A549 (cell line): ENCODE measurements at regions not wholly inside any gene's neighbourhood (a gene's known extent, or its start where the extent isn't known, plus 50 kb on each side); places are given as distances from the start of the nearest gene placed in this dataset.
"Not testable (repeated sequence)": the region's sequence is repeated elsewhere in the genome, so short reads cannot be mapped to it uniquely, and the experiment has no call there.

ENCODE experiments used
- ATAC-seq, 2 experiments: fragments of 200-7000 bp in 1 of 2; fragments of >200 bp in 1 of 2; cut with Nextera tagmentation in 1 of 2; cut with Tn5 transposase in 1 of 2; 3 replicates each; pipeline versions ENCODE4 v1.8.0 to v1.9.1; 2018 to 2020; ENCODE audit warnings: mild to moderate bottlenecking in 1 of 2, moderate library complexity in 1 of 2
- CTCF ChIA-PET: fragments of 300-600 bp; sonication (Branson Sonifier 250); formaldehyde crosslinking; extraction: SDS; loops from one replicate; lab custom pipeline; 2021; ENCODE audit warnings: antibody characterized with exemption, inconsistent platforms; lab: Yijun Ruan, JAX
- POLR2A ChIA-PET: fragments of 350-600 bp; formaldehyde crosslinking; extraction: SDS; loops from one replicate; lab custom pipeline; 2021; ENCODE audit warnings: antibody characterized with exemption, inconsistent platforms; lab: Yijun Ruan, JAX
- DNase-seq, 2 experiments: peaks; one replicate each; pipeline versions ENCODE4 v3.0.0 to v3.0.0-alpha.2; 2011 to 2016; ENCODE audit warnings: low read depth in 1 of 2, low spot score in 1 of 2
- FAIRE-seq: peaks from 2 replicates; lab custom pipeline; 2011; peaks lifted over from hg19 to GRCh38; lab: Jason Lieb, UNC
- H3K27ac ChIP-seq, 2 experiments: fragments of >200 bp; sonication (Bioruptor Twin); formaldehyde crosslinking; 3 replicates each; pipeline ENCODE4 v1.5.1; 2016 to 2017
- H3K4me1 ChIP-seq: fragments of >200 bp; sonication (Bioruptor Twin); formaldehyde crosslinking; 3 replicates; pipeline ENCODE4 v1.6.1; 2016
- H3K4me2 ChIP-seq: fragments of >200 bp; sonication (Bioruptor Twin); formaldehyde crosslinking; 3 replicates; pipeline ENCODE4 v1.6.1; 2016
- H3K4me3 ChIP-seq: fragments of >200 bp; sonication (Bioruptor Twin); formaldehyde crosslinking; 3 replicates; pipeline ENCODE4 v1.5.1; 2016
- H3K9me3 ChIP-seq: fragments of >200 bp; sonication (Bioruptor Twin); formaldehyde crosslinking; 3 replicates; pipeline ENCODE4 v1.6.1; 2016
- ATOH8 ChIP-seq: fragments of 250-450 bp; sonication (Bioruptor Pico); IDR thresholded peaks from 2 replicates; pipeline ENCODE4 v1.5.0; 2020; ENCODE audit warnings: low read depth, mild to moderate bottlenecking, moderate library complexity
- CEBPB ChIP-seq, 2 experiments: fragments of >200 bp in 1 of 2; sonication (Bioruptor Twin) in 1 of 2; formaldehyde crosslinking in 1 of 2; IDR thresholded peaks; 2 replicates each; pipeline ENCODE4 v1.6.1; 2012 to 2016
- ELK1 ChIP-seq: fragments of 150-350 bp; IDR thresholded peaks from 2 replicates; pipeline ENCODE4 v1.6.1; 2014; ENCODE audit warnings: low read depth, mild to moderate bottlenecking, low read length
- FOSB ChIP-seq: fragments of 250-450 bp; sonication (Bioruptor Pico); IDR thresholded peaks from 2 replicates; pipeline ENCODE4 v1.5.0; 2020; ENCODE audit warnings: mild to moderate bottlenecking, moderate library complexity
- HEYL ChIP-seq: fragments of 250-450 bp; sonication (Bioruptor Pico); IDR thresholded peaks from 2 replicates; pipeline ENCODE4 v1.8.0; 2021; ENCODE audit warnings: mild to moderate bottlenecking, moderate library complexity
- HOXA7 ChIP-seq: fragments of 250-450 bp; sonication (Bioruptor Pico); IDR thresholded peaks from 2 replicates; pipeline ENCODE4 v1.5.0; 2020; ENCODE audit warnings: mild to moderate bottlenecking, moderate library complexity
- NPAS2 ChIP-seq: fragments of 250-450 bp; sonication (Bioruptor Pico); IDR thresholded peaks from 2 replicates; pipeline ENCODE4 v1.8.0; 2022; ENCODE audit warnings: mild to moderate bottlenecking, moderate library complexity, borderline replicate concordance
- NR3C1 ChIP-seq: fragments of >200 bp; sonication (Bioruptor Twin); formaldehyde crosslinking; IDR thresholded peaks from 3 replicates; pipeline ENCODE4 v1.6.1; 2017
- PBX3 ChIP-seq: IDR thresholded peaks from 2 replicates; pipeline ENCODE4 v1.6.1; 2012
- PHF8 ChIP-seq: fragments of 200-600 bp; sonication (generic); IDR thresholded peaks from 2 replicates; pipeline ENCODE4 v1.6.1; 2016; ENCODE audit warnings: low read depth, mild to moderate bottlenecking, antibody characterized with exemption, moderate library complexity, borderline replicate concordance
- RARB ChIP-seq: fragments of 250-450 bp; sonication (Bioruptor Pico); IDR thresholded peaks from 2 replicates; pipeline ENCODE4 v1.8.0; 2021; ENCODE audit warnings: mild to moderate bottlenecking, moderate library complexity
- REST ChIP-seq: fragments of 200-600 bp; sonication (generic); IDR thresholded peaks from 2 replicates; pipeline ENCODE4 v1.6.1; 2016; ENCODE audit warnings: antibody characterized with exemption, mild to moderate bottlenecking, moderate library complexity
- RFX5 ChIP-seq: fragments of 450-650 bp; IDR thresholded peaks from 2 replicates; pipeline ENCODE4 v1.7.1; 2014; ENCODE audit warnings: antibody characterized with exemption, mild to moderate bottlenecking, moderate library complexity
- USF2 ChIP-seq: fragments of 450-650 bp; IDR thresholded peaks from 2 replicates; pipeline ENCODE4 v1.6.1; 2014; ENCODE audit warnings: antibody characterized with exemption
- ZFP36 ChIP-seq: fragments of 450-650 bp; IDR thresholded peaks from 2 replicates; pipeline ENCODE4 v1.6.1; 2014; ENCODE audit warnings: borderline replicate concordance; ENCODE audit not compliant: partially characterized antibody
- WGBS: methylation state at CpG from one replicate; pipeline ENCODE4 v1.1.6; 2017; ENCODE audit errors: missing lambda C conversion rate; 5-methylcytosine and 5-hydroxymethylcytosine counted together

- 60% methylated on average over 2 of the region's 2 CpGs for WGBS
- no peak overlapping the region for H3K4me3 ChIP-seq
- ATAC-seq (no peak), FAIRE-seq (no peak), DNase-seq (no peak)
- ChIA-PET CTCF (no interaction called here), POLR2A (no interaction called here)
- peak overlapping the region in 1 of 2 experiments; percentile 53; a peak in 3 of 6 replicates for H3K27ac ChIP-seq
- H3K9me3 ChIP-seq = no peaks in the 10 kb centered on the region
- peaks cover 16% of the 10 kb centered on the region; the same call in 1 of the 3 replicates for H3K4me1 ChIP-seq
- TF ChIP-seq ATOH8 = no peak
- TF ChIP-seq NR3C1 = no peak
- no peak for TF ChIP-seq FOSB (CRISPR knock-in tag)
- TF ChIP-seq NPAS2 (CRISPR knock-in tag) = no peak
- TF ChIP-seq USF2 = no peak
- TF ChIP-seq CEBPB (IDR thresholded peaks at IDR 0.05) = no peak
- TF ChIP-seq ZFP36 = no peak
- no peak for TF ChIP-seq HOXA7 (CRISPR knock-in tag)
- TF ChIP-seq HEYL (CRISPR knock-in tag) = no peak
- no peak for TF ChIP-seq PHF8
- no peak for TF ChIP-seq PBX3
- no peak for TF ChIP-seq REST
- TF ChIP-seq RARB (CRISPR knock-in tag) = no peak
- TF ChIP-seq ELK1 = no peak
- no peak for TF ChIP-seq RFX5
- 0 out of 3 replicates have a peak overlapping the region, but pooled peaks have one; percentile 7 for H3K4me2 ChIP-seq
Observed at GRCh38 chr12:47366157-47366556, 286.4 kb upstream of the AMIGO2 start.

GRCh38 chr12:47365443-47366076 lies 285.8 kb upstream of the AMIGO2 start:
- ATAC-seq, DNase-seq, FAIRE-seq, H3K4me3 ChIP-seq, POLR2A ChIA-PET, H3K4me2 ChIP-seq, CTCF ChIA-PET, H3K9me3 ChIP-seq: not testable (repeated sequence)
- WGBS = 68% methylated on average over 7 of the region's 7 CpGs
- Histone ChIP-seq H3K4me1 (peaks cover 16% of the 10 kb centered on the region; the same call in 1 of the 3 replicates), H3K27ac (peak overlapping the region in 1 of 2 experiments; percentile 53; a peak in 3 of 6 replicates)
